D721Med (cell line): ENCODE measurements at regions not wholly inside any gene's neighbourhood (a gene's known extent, or its start where the extent isn't known, plus 50 kb on each side); places are given as distances from the start of the nearest gene placed in this dataset.

Source experiments
- DNase-seq: peaks from one replicate; pipeline ENCODE4 v3.0.0; 2011; ENCODE audit warnings: low spot score; ENCODE audit not compliant: insufficient read length
- FAIRE-seq: peaks from 2 replicates; lab custom pipeline; 2011; peaks lifted over from hg19 to GRCh38; lab: Jason Lieb, UNC
- CTCF ChIP-seq: IDR thresholded peaks from 2 replicates; pipeline ENCODE4 v1.5.1; 2012; ENCODE audit warnings: mild to moderate bottlenecking, control low read depth; ENCODE audit not compliant: insufficient read depth; ENCODE audit errors: missing control alignments

GRCh38 chr20:16678779-16679178, 51.0 kb upstream of the SNRPB2 start:
- DNase-seq (no peak), FAIRE-seq (no peak)
- TF ChIP-seq CTCF: no peak

DNA sequence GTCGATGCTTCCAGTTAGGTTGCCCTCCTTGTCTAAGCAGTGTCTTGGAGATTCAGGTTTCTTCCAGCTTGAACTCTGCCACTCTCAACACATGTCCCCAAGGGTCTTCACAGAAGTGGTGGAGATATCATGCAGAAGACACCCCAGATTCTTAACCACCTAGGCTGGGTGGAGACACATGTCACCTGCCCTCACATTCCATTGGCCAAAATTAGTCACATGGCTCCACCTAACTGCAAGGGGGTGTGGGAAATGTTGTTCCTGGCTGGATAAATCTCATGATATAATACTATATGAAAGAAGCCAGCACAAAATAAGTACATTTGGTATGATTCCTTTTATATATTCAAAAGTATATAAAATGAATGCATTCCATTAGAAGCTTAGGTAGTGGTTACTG, 52.9 kb upstream of the SNRPB2 start:
- no peak for DNase-seq
- no peak for TF ChIP-seq CTCF
- no peak for FAIRE-seq

DNA sequence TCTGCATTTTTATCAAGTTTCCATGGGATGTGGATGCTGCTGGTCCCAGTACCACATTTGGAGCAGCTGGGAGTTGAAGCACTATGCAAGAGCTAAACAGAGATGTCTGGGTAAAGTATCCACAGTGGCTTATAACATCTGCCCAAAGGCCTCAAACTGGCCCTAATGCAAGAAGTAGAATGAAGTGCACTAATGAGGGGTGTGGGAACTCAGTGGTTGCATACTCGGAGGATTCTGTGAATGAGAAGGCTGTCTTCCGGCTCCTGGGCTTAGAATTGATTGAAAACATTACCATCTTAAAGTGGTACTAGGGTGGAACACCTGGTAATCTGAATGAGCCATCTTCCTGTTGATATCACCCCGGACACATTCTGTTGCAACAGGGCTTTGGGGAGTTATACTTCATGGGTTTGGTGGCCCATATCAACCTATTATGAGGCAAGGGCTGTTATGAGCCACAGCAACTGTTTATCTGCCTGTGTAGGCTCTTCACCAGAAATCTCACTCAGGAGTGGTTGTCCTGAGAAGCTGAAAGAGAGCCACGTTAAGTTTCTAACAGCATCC, 54.7 kb upstream of the SNRPB2 start:
- DNase-seq (no peak), FAIRE-seq (no peak)
- TF ChIP-seq CTCF: no peak

DNA sequence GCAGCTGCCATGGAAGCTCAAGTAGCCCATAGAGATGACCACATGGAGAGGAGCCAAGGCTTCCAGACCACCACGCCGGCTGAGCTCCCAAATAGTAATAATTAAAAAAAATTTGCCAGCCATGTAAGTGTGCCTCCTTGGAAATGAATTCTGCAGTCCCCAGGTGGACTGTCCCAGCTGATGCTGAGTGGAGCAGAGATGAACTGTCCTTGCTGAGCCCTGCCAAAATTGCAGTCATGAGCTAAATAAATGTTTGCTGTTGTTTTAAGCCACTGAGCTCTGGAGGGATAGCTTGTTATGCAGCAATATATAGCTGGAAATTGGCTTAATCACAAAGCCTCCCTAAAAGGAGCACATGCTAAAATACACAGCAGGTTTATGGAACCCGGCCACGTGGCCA, 55.6 kb upstream of the SNRPB2 start:
- TF ChIP-seq CTCF: no peak
- FAIRE-seq: no peak
- no peak for DNase-seq

- no peak for DNase-seq
- FAIRE-seq: no peak
- TF ChIP-seq CTCF: no peak
These were observed 57.5 kb upstream of the SNRPB2 start for GRCh38 chr20:16672299-16672698.

DNA sequence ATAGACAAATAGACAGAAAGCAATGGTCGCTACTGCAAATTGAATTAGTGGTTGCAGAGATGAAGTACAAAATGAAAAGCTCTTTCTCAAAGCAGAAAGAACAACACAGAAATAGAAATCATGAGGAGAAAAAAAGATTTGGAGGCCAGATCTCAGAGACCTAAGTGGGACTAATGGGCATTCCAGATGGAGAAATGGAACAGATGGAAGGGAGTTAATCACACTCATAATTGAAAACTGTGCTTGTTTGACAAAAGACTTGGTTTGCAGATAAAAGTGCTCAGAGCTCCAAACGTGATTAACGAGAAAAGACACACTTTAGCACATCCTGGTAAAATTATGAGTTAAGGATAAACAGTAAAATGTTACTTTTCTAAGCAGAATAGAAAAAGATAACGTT, 58.1 kb upstream of the SNRPB2 start:
- no peak for FAIRE-seq
- no peak for TF ChIP-seq CTCF
- no peak for DNase-seq

- no peak for FAIRE-seq
- no peak for TF ChIP-seq CTCF
- DNase-seq: no peak
These were observed 63.6 kb upstream of the SNRPB2 start for GRCh38 chr20:16666272-16666671.
